Liver (tissue), 8 donors: ENCODE measurements at regions not wholly inside any gene's neighbourhood (a gene's known extent, or its start where the extent isn't known, plus 50 kb on each side); places are given as distances from the start of the nearest gene placed in this dataset.

ENCODE experiments used
- DNase-seq: peaks from one replicate; pipeline ENCODE4 v3.0.0-alpha.2; 2017; ENCODE audit warnings: low spot score
- H3K27ac ChIP-seq, 2 donors: one replicate each; pipeline ENCODE4 v1.7.0; 2013; ENCODE audit warnings: inconsistent platforms in 2 of 2, low read length in 2 of 2, control low read depth in 1 of 2, low read depth in 1 of 2, mild to moderate bottlenecking in 1 of 2
- H3K27me3 ChIP-seq, 4 donors: one replicate each; pipeline versions ENCODE4 v1.6.1 to v1.7.0; 2013; ENCODE audit warnings: low read length in 3 of 4, inconsistent platforms in 1 of 4, mild to moderate bottlenecking in 1 of 4, moderate library complexity in 1 of 4; ENCODE audit not compliant: control insufficient read depth in 4 of 4, insufficient read depth in 4 of 4
- H3K36me3 ChIP-seq, 4 donors: one replicate each; pipeline versions ENCODE4 v1.6.1 to v1.7.0; 2013; ENCODE audit warnings: low read length in 3 of 4, mild to moderate bottlenecking in 3 of 4, low read depth in 1 of 4, moderate library complexity in 1 of 4; ENCODE audit not compliant: control insufficient read depth in 4 of 4, insufficient read depth in 3 of 4
- H3K4me1 ChIP-seq, 4 donors: one replicate each; pipeline versions ENCODE4 v1.6.1 to v1.7.0; 2013; ENCODE audit warnings: low read length in 3 of 4, mild to moderate bottlenecking in 3 of 4, moderate library complexity in 1 of 4; ENCODE audit not compliant: control insufficient read depth in 4 of 4, insufficient read depth in 4 of 4
- H3K4me3 ChIP-seq, 3 donors: one replicate each; pipeline versions ENCODE4 v1.6.1 to v1.7.0; 2013; ENCODE audit warnings: low read length in 3 of 3, control low read depth in 1 of 3, low read depth in 1 of 3, mild to moderate bottlenecking in 1 of 3
- H3K9ac ChIP-seq, 2 donors: one replicate each; pipeline ENCODE4 v1.7.0; 2013; ENCODE audit warnings: low read length in 2 of 2, mild to moderate bottlenecking in 2 of 2, moderate library complexity in 2 of 2, control low read depth in 1 of 2, low read depth in 1 of 2
- H3K9me3 ChIP-seq, 4 donors: one replicate each; pipeline versions ENCODE4 v1.6.1 to v1.7.0; 2013; ENCODE audit warnings: low read length in 3 of 4; ENCODE audit not compliant: control insufficient read depth in 4 of 4
- ATF3 ChIP-seq: IDR thresholded peaks from 2 replicates; pipeline ENCODE4 v1.6.1; 2016; ENCODE audit warnings: antibody characterized with exemption
- CTCF ChIP-seq: fragments of 150-350 bp; IDR thresholded peaks from 2 replicates; pipeline ENCODE4 v1.5.1; 2017; ENCODE audit warnings: improper control_type of control experiment, low read depth, low read length; ENCODE audit not compliant: missing input control
- EGR1 ChIP-seq, 2 donors: IDR thresholded peaks; 2 replicates each; pipeline ENCODE4 v1.6.1; 2016 to 2018; ENCODE audit warnings: antibody characterized with exemption in 2 of 2, low read depth in 2 of 2
- FOXA1 ChIP-seq: IDR thresholded peaks from 2 replicates; pipeline ENCODE4 v1.6.1; 2016; ENCODE audit warnings: antibody characterized with exemption
- FOXA2 ChIP-seq: IDR thresholded peaks from 2 replicates; pipeline ENCODE4 v1.6.1; 2016; ENCODE audit warnings: antibody characterized with exemption
- GABPA ChIP-seq, 2 donors: IDR thresholded peaks in 1 of 2; conservative IDR thresholded peaks in 1 of 2; 2 replicates each; pipeline ENCODE4 v1.6.1; 2016; ENCODE audit warnings: antibody characterized with exemption in 2 of 2, mild to moderate bottlenecking in 1 of 2, moderate library complexity in 1 of 2
- HNF4A ChIP-seq, 2 donors: conservative IDR thresholded peaks; 2 replicates each; pipeline ENCODE4 v1.6.1; 2016; ENCODE audit warnings: antibody characterized with exemption in 2 of 2, mild to moderate bottlenecking in 2 of 2
- HNF4G ChIP-seq: IDR thresholded peaks from 2 replicates; pipeline ENCODE4 v1.6.1; 2016; ENCODE audit warnings: antibody characterized with exemption
- MAX ChIP-seq: IDR thresholded peaks from 2 replicates; pipeline ENCODE4 v1.6.1; 2016; ENCODE audit warnings: antibody characterized with exemption
- NR2F2 ChIP-seq: IDR thresholded peaks from 2 replicates; pipeline ENCODE4 v1.6.1; 2016; ENCODE audit warnings: antibody characterized with exemption
- RAD21 ChIP-seq, 2 donors: IDR thresholded peaks; 2 replicates each; pipeline ENCODE4 v1.6.1; 2016; ENCODE audit warnings: antibody characterized with exemption in 2 of 2, mild to moderate bottlenecking in 2 of 2
- RXRA ChIP-seq, 2 donors: IDR thresholded peaks; 2 replicates each; pipeline ENCODE4 v1.6.1; 2017 to 2018; ENCODE audit warnings: antibody characterized with exemption in 2 of 2, mild to moderate bottlenecking in 1 of 2
- SP1 ChIP-seq: IDR thresholded peaks from 2 replicates; pipeline ENCODE4 v1.6.1; 2018; ENCODE audit warnings: antibody characterized with exemption, mild to moderate bottlenecking
- TAF1 ChIP-seq: conservative IDR thresholded peaks from 2 replicates; pipeline ENCODE4 v1.6.1; 2016; ENCODE audit warnings: antibody characterized with exemption, mild to moderate bottlenecking
- ZBTB33 ChIP-seq: IDR thresholded peaks from 2 replicates; pipeline ENCODE4 v1.6.1; 2016; ENCODE audit warnings: antibody characterized with exemption
- WGBS: extraction: QIAGEN DNeasy Blood & Tissue Kit; methylation state at CpG from one replicate; pipeline ENCODE4 v1.1.7; 2013; 5-methylcytosine and 5-hydroxymethylcytosine counted together
- donor health status: healthy.
- donor health status: healthy.
- donor health status: healthy.
- donor health status: healthy.
- donor health status: healthy.

GRCh38 chr6:126905917-126906316, 212.6 kb upstream of the RSPO3 start:
- no peak overlapping the region for H3K4me3 ChIP-seq
- 44% methylated on average over 4 of the region's 4 CpGs for WGBS
- TF ChIP-seq GABPA (IDR thresholded peaks at IDR 0.05 in 1 of 2, conservative IDR thresholded peaks at IDR 0.05 in 1 of 2) = no peak
- no peak for TF ChIP-seq FOXA2
- TF ChIP-seq CTCF = no peak
- TF ChIP-seq HNF4G = no peak
- no peak for TF ChIP-seq HNF4A (conservative IDR thresholded peaks at IDR 0.05)
- no peak for TF ChIP-seq FOXA1
- no peak for TF ChIP-seq RXRA (IDR thresholded peaks at IDR 0.05)
- TF ChIP-seq MAX = no peak
- no peak for TF ChIP-seq NR2F2
- TF ChIP-seq SP1 = no peak
- no peak for TF ChIP-seq TAF1
- TF ChIP-seq EGR1 (IDR thresholded peaks at IDR 0.05; ENCODE audit: low read depth in 2 of 2) = no peak
- H3K4me1 ChIP-seq = no peaks in the 10 kb centered on the region
- no peak overlapping the region for H3K9ac ChIP-seq
- H3K9me3 ChIP-seq = no peaks in the 10 kb centered on the region
- no peak for DNase-seq
- H3K36me3 ChIP-seq = no peaks in the 10 kb centered on the region
- H3K27me3 ChIP-seq = no peaks in the 10 kb centered on the region
- no peak overlapping the region for H3K27ac ChIP-seq

- H3K36me3 ChIP-seq = no peaks in the 10 kb centered on the region
- no peaks in the 10 kb centered on the region for H3K4me1 ChIP-seq
- no peak overlapping the region for H3K4me3 ChIP-seq
- 29% methylated on average over 1 of the region's 1 CpG for WGBS
- H3K9me3 ChIP-seq = no peaks in the 10 kb centered on the region
- TF ChIP-seq TAF1 (no peak), RAD21 (IDR thresholded peaks at IDR 0.05) (no peak), CTCF (no peak), FOXA2 (no peak), NR2F2 (no peak), GABPA (IDR thresholded peaks at IDR 0.05 in 1 of 2, conservative IDR thresholded peaks at IDR 0.05 in 1 of 2) (no peak), FOXA1 (no peak), ATF3 (no peak), ZBTB33 (no peak), RXRA (IDR thresholded peaks at IDR 0.05) (no peak)
- DNase-seq = no peak
- H3K27ac ChIP-seq = no peak overlapping the region
- H3K27me3 ChIP-seq = no peaks in the 10 kb centered on the region
- no peak overlapping the region for H3K9ac ChIP-seq
Observed at GRCh38 chr6:126907312-126907711, 211.2 kb upstream of the RSPO3 start.
